Left ventricle myocardium inferior (tissue), 1 donor: ENCODE measurements at regions not wholly inside any gene's neighbourhood (a gene's known extent, or its start where the extent isn't known, plus 50 kb on each side); places are given as distances from the start of the nearest gene placed in this dataset.

Experiments
- DNase-seq: peaks from one replicate; pipeline ENCODE4 v3.0.0-alpha.2; 2020
- H3K27ac ChIP-seq: fragments of 200-600 bp; replicated peaks from 2 replicates; pipeline ENCODE4 v1.8.0; 2021
- H3K27me3 ChIP-seq: fragments of 200-600 bp; 2 replicates; pipeline ENCODE4 v1.8.0; 2021; ENCODE audit warnings: low read depth
- H3K36me3 ChIP-seq: fragments of 200-600 bp; 2 replicates; pipeline ENCODE4 v1.8.0; 2021
- H3K4me1 ChIP-seq: fragments of 200-600 bp; 2 replicates; pipeline ENCODE4 v1.8.0; 2021
- H3K4me3 ChIP-seq: fragments of 200-600 bp; 2 replicates; pipeline ENCODE4 v1.8.0; 2021; ENCODE audit warnings: mild to moderate bottlenecking, moderate library complexity
- H3K9me3 ChIP-seq: fragments of 200-600 bp; replicated peaks from 2 replicates; pipeline ENCODE4 v1.8.0; 2021
- CTCF ChIP-seq: fragments of 200-600 bp; IDR thresholded peaks from 2 replicates; pipeline ENCODE4 v1.8.0; 2021; ENCODE audit warnings: antibody characterized with exemption, mild to moderate bottlenecking, borderline replicate concordance
- intact Hi-C: fragments of 100-400 bp; cut with micrococcal nuclease; formaldehyde crosslinking; loops from one replicate; pipeline ENCODE4 v1.11.0; 2022
- donor health status: DM: no; HTN: yes; CAD: no; lungs with severe emphysema.

GRCh38 chr5:91495699-91496098, 112.6 kb upstream of the ARRDC3 start:
- H3K9me3 ChIP-seq: no peaks in the 10 kb centered on the region
- TF ChIP-seq CTCF: no peak
- no peaks in the 10 kb centered on the region for H3K36me3 ChIP-seq
- intact Hi-C loops: no loop called here
- no peak overlapping the region for H3K4me3 ChIP-seq
- no peaks in the 10 kb centered on the region for H3K27me3 ChIP-seq
- H3K27ac ChIP-seq: no peak overlapping the region
- H3K4me1 ChIP-seq: no peaks in the 10 kb centered on the region
- no peak for DNase-seq

- Histone ChIP-seq H3K9me3 (no peaks in the 10 kb centered on the region), H3K27ac (no peak overlapping the region), H3K27me3 (no peaks in the 10 kb centered on the region), H3K4me1 (no peaks in the 10 kb centered on the region), H3K4me3 (no peak overlapping the region), H3K36me3 (no peaks in the 10 kb centered on the region)
- no peak for DNase-seq
- TF ChIP-seq CTCF: no peak
- intact Hi-C loops: no loop called here
Measured at GRCh38 chr5:91494447-91494996, 111.4 kb upstream of the ARRDC3 start.

GRCh38 chr5:91493086-91493485, 110.0 kb upstream of the ARRDC3 start:
- Histone ChIP-seq H3K36me3 (no peaks in the 10 kb centered on the region), H3K4me1 (no peaks in the 10 kb centered on the region), H3K27ac (no peak overlapping the region), H3K27me3 (no peaks in the 10 kb centered on the region), H3K4me3 (no peak overlapping the region), H3K9me3 (no peaks in the 10 kb centered on the region)
- DNase-seq: no peak
- TF ChIP-seq CTCF: no peak
- intact Hi-C loops: no loop called here

GRCh38 chr5:91491229-91491628, 108.1 kb upstream of the ARRDC3 start:
- H3K4me1 ChIP-seq: no peaks in the 10 kb centered on the region
- DNase-seq: no peak
- no peaks in the 10 kb centered on the region for H3K36me3 ChIP-seq
- intact Hi-C loops: no loop called here
- H3K27me3 ChIP-seq: no peaks in the 10 kb centered on the region
- TF ChIP-seq CTCF: no peak
- no peaks in the 10 kb centered on the region for H3K9me3 ChIP-seq
- no peak overlapping the region for H3K27ac ChIP-seq
- H3K4me3 ChIP-seq: no peak overlapping the region

- H3K27ac ChIP-seq: no peak overlapping the region
- intact Hi-C loops: no loop called here
- no peak for TF ChIP-seq CTCF
Measured at GRCh38 chr5:91490316-91490715, 107.2 kb upstream of the ARRDC3 start.

More at GRCh38 chr5:91490316-91490715, 107.2 kb upstream of the ARRDC3 start:
- Histone ChIP-seq H3K27me3 (no peaks in the 10 kb centered on the region), H3K4me3 (no peak overlapping the region), H3K36me3 (no peaks in the 10 kb centered on the region), H3K9me3 (no peaks in the 10 kb centered on the region), H3K4me1 (no peaks in the 10 kb centered on the region)
- DNase-seq: no peak
